NOMO-1 treated with dmso at 0.1 percent for 144 hours (cell line): ENCODE measurements at regions not wholly inside any gene's neighbourhood (a gene's known extent, or its start where the extent isn't known, plus 50 kb on each side); places are given as distances from the start of the nearest gene placed in this dataset.

ENCODE experiments used
- DNase-seq: peaks from one replicate; lab custom pipeline; 2025; ENCODE audit not compliant: unreplicated experiment; lab: John Stamatoyannopoulos, UW

DNA sequence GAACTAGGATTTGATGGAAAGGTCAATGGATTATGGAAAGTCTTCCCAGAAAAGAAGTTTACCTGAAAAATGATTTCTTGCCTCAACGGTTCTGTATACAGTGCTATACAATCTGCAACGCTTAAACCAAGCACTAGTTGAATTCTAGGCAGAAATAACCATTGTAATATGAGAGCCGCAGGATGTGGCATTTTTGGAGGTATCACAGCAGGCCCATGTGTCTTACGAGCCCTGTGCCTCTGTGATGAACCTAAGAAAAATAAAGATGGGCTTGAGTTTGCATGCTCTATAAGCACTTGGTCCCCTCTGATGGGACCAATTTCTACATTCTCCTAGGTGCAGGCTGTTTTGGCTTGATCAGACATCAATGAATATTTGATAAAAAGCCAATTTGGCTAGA is 78.7 kb upstream of the RFC3 start:
- DNase-seq = no peak

DNA sequence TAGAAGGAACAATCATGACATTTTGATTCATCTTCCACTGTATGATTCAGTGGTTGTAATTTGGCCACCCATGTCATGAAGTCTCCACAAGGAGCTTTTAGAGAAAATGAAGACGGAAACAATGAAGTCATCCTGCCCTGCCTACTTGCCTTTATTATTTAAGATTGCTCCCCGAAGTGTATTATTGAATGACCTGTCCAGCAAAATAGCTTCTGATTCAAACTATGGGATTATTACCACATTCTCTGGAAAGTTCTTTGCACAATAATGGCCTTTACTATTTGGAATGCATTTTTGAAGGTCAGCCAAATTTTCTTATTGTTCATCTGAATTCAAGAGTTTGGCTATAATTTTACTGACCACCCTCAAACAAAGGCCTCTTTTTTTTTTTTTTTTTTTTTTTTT is 77.8 kb upstream of the RFC3 start:
- DNase-seq = no peak

DNA sequence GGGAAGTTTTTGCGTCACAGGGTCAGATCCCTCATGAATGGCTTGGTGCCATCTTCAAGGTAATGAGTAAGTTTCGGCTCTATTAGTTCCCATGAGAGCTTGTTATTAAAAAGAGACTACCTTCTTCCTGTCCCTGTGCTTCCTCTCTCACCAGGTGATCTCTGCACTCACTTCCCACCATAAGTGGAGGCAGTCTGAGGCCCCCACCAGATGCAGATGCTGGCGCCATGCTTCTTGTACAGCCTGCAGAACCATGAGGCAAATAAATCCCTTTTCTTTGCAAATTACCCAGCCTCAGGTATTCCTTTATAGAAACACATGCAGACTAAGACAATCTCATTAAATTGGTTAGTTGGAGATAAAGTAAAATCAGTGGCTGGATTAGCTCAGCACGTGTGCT is 75.6 kb upstream of the RFC3 start:
- DNase-seq = no peak

DNA sequence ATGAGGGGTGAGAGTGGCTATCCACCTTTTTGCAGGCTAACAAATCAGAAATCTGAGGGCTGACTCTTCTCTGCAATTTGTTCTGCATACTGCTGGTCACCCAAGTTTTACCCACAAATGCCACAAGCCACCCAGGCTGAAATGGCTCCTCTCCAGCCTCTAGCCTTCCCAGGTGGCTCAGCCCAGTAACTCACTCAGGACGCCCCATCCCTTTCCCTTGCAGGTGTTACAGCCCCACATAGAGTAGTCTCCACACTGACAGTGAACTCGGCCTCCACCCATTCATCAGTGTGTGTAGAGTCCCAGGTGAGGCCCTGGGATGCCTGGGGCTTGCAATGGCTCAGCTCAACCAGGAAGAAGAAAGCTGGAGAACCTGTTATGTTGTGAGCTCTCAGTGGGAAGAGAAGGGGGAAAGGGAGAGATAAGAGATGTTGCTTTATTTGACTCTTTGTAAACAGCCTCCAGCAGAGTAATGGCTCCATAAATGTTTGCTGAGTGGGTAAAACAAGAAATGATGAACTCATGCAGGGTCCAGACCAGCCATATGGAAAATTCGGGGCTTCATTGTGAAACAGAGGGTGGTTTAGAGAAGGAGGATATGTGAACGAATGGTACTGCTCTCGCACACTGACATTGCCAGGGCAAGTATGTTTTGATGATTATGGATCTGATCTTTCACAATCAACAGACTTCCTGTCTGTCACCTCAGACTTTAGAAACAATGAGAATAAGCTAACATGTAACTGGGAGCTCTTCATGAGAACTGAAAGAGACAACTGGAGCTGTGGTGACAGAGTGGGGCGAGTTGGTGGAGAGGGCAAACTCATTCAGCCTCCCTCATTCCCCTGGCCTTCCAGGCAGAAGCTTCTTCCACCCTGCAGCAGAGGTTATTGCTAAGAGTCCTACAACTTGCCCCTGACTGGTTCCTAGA is 74.2 kb upstream of the RFC3 start:
- peak; percentile 59 for DNase-seq

DNA sequence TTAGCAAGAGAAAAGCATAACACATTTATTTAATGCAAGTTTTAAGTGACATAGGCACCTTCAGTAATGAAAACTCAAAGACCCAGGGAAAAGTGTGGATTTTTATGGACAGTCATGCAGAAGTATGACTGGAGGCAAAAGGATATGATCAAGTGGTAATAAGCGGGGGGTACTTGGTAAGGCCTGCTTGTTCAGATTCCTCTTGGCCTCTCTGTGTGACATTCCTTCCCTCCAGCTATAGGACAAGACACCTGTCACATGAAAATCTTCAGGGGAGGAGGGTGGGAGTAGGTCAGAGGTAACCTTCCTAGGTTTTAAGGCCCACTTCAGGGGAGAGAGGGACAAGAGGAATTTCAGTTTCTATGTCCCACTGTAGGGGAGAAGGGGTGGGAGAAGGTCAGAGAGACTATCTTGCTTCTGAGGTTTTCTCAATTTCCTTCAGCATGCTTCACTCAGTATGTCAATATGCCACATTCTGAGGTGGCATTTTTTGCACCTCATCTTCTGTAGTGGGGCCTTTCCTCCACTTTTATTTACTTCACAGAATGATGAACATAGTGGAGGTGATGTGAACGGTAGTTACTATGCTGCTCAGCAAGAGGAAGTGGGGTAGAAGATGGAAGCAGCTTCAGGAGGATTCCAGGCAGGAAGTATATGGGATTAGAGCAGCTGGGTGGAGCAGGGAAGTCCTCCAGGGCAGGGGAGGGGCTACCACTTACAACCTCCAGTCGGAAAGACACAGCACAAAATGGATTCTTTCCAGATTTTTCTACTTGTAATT is 73.2 kb upstream of the RFC3 start:
- no peak for DNase-seq

DNA sequence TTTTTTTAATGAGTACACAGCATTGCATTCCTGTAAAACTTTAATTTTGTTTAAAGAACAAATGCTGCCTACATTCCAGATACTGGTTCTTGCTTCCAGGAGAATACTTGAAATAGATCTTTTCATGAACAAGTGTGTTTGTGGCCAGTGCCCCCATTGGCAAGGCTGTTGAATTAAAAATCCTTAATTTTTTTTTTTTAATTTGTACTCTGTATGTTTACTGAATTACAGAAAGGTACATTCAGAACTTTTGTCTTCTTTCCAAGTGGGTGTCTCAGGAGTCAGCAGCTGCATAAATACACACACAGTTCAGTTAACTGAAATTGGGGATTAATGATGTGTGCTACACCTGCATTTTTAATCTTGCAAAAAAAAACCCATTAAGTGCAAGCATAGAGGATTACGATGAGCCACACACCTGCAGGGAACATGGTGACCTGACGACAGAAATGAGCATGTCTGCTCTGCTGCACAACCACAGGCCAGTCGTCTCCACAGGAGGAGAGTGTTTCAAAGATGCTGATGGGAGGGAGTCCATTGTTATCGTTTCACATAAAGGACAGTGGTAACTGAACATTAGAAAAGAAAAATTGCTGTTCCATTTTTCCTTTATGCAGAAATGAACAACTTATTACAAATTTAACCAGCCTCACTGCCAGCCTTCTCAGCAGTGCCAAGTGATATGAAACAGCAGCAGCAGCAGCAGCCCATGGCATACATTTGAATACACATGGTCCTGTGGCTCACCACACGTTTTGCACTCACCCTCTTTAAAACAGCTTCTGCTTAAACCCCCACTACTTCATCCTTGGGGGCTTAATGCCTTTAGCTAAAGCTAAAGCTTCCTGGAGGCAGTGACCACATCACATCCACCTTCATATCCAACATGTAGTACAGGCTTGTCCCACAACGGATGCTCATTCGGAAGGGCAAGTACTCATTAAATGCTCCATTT is 72.3 kb upstream of the RFC3 start:
- DNase-seq = no peak

DNA sequence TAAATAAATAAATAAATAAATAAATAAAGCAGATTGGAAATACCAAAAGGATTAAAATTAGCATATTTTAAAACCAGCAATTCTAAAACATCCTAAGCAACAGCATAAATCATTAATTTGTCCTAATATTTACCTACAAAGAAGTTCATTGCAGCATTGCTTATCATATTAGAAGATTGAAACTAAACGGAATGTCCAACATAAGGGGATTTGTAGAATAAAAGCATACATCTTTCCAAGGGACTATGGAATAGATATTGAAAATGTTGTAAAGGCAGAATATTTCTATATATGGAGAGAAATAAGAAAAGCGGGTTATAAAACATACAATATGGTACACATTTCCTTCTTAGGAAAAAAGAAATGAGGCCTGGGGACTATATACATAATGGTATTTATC is 71.1 kb upstream of the RFC3 start:
- DNase-seq = no peak

DNA sequence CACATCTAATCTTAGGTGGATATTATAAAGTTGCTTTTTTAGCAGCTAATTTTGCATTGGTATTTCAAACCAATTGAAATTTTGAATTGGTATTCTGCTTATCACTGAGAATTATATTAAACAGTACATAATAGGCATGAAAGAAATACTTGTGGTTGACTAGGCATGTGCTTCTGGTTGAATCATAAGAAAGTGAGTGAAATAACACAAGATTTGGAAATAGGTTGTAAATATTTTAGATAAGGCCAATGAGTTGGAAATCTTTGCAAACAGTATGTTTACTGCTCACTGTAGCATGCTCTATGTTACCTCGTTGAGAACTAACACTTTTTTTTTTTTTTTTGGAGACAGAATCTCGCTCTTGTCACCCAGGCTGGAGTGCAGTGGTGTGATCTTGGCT is 66.8 kb upstream of the RFC3 start:
- no peak for DNase-seq

DNA sequence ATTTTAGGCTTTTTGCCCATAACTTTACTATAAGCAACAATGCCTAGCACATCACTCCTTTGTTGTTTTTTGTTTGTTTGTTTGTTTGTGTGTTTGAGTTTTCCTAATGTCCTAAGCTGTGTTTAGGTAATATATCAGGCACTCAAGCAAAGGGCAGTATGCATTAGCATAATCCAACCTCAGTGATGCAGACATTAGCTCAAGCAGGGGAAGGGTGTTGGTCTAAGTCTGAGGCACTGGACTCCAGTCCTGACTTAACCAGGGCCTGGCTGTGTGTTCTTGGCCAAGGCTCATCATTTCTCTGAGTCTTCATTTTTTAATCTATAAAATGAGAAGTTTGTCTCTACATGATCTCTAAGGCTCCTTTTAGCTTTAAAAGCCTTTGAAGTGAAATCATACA is 65.9 kb upstream of the RFC3 start:
- no peak for DNase-seq

DNA sequence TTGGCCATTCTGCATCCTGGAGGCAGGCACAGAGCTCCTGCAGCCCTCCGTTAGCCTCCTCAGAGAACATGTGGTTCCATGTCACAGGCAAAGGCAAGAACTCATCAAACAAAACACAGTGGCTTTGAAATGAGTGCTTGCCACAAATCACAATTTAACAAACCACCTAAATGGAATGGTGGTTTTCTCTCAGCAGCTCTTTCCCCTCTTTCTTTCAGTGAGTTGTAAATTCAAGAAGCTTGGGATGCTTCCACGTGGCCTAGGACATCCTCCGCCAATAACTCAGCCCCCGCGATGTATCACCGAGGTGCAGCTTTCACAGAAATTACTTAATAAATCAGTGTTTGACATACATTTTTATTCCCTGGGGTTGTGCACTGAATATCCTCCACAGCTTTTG is 65.4 kb upstream of the RFC3 start:
- DNase-seq = no peak

DNA sequence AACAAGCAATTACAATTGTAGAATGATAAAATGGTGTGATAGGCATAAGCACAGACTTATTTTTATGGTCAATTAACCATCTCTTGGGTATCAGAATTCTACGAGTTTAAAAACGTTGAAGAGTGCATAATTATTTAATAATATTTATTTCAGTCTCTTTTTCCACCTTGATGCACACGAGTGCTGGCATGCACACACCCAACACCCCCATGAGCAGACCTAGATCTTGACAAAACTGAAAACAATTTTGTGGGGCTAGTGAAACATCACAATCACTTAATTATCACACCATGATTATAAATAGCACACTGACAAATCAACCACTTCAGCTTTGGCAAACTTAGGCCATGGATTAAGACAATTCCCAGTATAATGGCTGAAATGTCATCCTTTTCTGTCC is 61.0 kb upstream of the RFC3 start:
- DNase-seq = no peak

DNA sequence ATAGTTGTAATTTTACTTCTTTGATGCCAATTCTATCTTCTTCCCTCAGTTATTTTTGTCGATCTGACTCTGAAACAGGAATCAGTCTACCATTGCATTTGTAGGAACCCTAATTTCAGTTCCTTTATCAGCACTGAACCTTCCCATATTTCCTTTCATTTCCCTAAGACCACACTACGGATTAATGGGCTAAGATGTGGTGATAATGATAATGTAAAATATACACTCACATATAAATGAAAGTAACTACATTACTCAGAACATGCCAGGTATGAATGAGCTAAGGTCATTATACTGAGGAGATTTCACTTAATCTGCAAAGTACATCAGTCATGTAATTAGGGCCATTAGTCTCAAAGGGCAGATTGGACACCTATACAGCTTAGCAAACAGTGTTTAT is 60.2 kb upstream of the RFC3 start:
- DNase-seq = peak; percentile 34

DNA sequence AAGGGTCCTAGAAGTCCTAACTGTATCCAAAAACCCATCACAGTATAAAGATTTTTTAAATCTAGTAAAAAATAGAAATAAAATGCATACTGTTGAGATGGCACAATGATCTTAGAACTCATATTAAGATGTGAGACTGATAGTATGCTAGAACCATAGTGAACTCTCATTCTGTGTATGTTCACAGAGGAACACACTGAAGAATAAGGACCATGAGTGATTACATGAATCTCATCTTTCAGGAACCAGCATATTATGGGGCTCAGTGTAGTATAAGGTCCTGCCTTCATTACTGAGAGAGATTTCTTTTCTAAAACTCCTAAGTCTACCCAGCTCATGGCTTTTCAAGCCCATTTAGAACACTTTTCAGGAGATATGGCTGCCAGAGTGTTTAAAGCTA is 59.8 kb upstream of the RFC3 start:
- DNase-seq = no peak

DNA sequence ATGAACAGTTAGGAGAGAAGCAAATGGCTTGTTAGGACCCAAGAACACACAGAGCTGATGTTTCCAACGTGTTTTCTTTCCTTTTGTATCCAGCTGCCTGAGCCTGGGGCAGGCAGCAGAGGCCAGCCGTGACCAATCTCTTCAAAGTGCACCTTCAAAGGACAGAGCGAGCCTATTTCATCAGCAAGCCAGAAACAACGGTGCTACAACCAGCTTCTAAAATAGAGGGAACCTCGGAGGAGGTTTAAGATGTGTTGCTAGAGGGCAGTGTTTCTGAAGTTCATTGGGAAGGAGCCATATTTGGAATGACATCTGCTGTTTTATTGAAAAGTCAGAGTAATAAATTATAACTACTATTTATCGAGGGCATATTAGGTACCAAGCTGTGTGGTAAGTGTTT is 56.2 kb upstream of the RFC3 start:
- DNase-seq = no peak

DNA sequence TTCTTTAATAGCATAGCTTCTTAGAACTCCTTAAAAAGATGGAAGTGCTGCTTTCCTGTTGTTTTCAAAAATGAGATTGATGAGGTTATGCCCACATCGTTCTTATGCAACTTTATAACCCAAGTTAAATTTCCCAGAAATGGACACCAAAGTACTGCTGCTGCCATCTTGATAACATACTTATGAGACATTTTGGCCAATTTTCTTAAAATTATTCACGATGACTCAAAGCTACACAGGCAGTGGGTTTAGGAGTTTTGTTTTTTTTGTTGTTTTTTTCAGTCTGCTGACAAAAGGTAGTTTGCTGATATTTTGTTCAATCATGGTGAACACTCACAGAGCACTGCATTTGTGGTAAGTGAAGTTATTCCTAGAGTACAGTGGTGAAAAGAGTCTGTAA is 54.9 kb upstream of the RFC3 start:
- no peak for DNase-seq

DNA sequence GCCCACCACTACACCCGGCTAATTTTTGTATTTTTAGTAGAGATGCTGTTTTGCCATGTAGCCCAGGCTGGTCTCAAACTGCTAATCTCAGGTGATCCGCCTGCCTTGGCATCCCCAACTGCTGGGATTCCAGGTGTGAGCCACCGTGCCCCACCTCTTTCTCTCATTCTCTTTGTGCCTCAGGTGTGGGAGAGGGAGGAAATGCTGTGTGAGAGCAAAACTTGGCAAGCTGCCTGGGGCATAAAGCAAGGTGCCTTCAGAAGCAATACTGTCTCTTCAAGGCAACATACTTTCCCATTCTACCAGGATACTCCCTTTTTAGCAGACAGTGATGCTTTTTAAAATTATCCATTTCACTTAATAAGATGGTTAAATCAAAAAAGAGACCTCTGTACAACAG is 53.2 kb upstream of the RFC3 start:
- no peak for DNase-seq

DNA sequence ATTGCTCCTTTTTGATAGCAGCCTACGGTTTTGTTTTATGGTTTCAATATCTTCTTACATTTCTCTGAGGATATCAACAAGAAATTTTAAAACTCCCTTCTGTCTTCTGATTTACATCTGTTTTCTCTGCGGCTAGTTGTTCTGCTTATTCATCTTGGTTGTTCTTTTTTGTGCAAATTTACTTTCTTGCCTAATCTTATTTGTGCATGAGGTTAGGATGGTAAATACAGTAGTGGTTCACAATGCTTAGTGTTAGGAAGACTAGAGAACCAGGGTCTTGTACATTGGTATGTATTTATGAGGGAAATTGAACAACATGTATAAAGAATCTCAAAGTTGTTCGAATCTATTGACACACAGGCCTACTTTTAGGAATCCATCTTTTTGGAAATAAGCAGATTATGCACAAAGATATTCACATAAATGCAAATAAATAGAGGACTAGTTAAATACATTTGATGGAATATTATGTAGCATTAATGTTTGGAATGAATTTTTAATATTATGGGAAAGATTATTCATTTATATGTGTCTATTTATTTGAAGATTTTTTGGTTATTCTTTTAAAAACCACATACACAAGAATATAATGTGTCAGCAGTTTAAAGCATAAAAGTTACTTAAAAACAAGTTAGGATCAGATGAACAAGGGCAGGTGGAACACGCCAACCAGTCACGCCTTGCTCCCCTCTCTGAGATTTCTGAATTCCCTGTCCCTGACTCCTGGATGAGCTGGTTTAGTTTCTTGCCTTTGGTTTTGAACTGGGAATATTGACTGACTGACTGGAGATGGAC is 51.4 kb upstream of the RFC3 start:
- DNase-seq = no peak

DNA sequence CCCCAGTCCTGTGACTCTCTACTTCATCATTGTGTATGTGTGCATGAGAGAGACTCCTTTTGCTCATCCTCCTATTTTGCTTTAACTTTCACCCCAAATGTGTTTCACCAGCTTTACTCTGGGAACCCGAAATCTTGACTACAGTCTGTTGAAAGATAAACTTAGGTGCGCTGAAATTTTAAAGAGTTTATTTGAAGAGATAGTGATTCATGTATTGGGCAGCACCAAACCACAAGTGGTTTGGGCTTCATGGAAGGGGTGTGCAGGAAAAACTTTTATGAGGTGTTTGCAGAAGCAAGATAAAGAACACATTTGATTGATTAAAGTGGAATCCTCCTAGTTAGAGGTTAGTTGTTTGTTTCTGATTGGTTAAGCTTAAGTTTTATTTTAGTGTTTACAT is 50.8 kb upstream of the RFC3 start:
- DNase-seq = no peak
